ENCODE measurements at regions not wholly inside any gene's neighbourhood (a gene's known extent, or its start where the extent isn't known, plus 50 kb on each side); places are given as distances from the start of the nearest gene placed in this dataset.

GRCh38 chr19:30209617-30210600 is 162.3 kb upstream of the ZNF536 start:
- Histone ChIP-seq H3K4me1 (ENCODE audit: control insufficient read depth in 1 of 2, insufficient read depth in 2 of 2, low read length in 2 of 2) (no peaks in the 10 kb centered on the region), H3K27ac (ENCODE audit: low read depth, low read length) (no peak overlapping the region), H3K27me3 (ENCODE audit: insufficient read depth, low read length) (peaks cover 41% of the 10 kb centered on the region; the same call in 1 of the 2 replicates), H3K9me3 (ENCODE audit: control insufficient read depth in 1 of 2, insufficient read depth in 1 of 2, low read depth in 1 of 2, low read length in 2 of 2) (no peaks in the 10 kb centered on the region), H4K20me1 (ENCODE audit: insufficient read depth) (no peaks in the 10 kb centered on the region), H3K4me2 (ENCODE audit: low read length) (no peak overlapping the region), H3K9ac (ENCODE audit: low read length) (no peak overlapping the region), H3K79me2 (ENCODE audit: insufficient read depth, low read length) (no peaks in the 10 kb centered on the region), H3K4me3 (replicated peaks in 1 of 2; ENCODE audit: low read depth in 1 of 2, low read length in 2 of 2) (no peak overlapping the region), H2AFZ (ENCODE audit: low read depth, low read length, poor library complexity, severe bottlenecking) (no peak overlapping the region), H3K9me2 (ENCODE audit: insufficient read depth) (no peaks in the 10 kb centered on the region), H3K36me3 (ENCODE audit: control insufficient read depth in 1 of 2, insufficient read depth in 2 of 2, low read length in 2 of 2) (no peaks in the 10 kb centered on the region; a peak in 1 of 4 replicates)
- ChIA-PET POLR2A (no interaction called here), RAD21 (ENCODE audit: low non-redundant PET in 1 of 2, low total read pairs in 2 of 2, uncharacterized antibody in 2 of 2, unreplicated experiment in 2 of 2) (no interaction called here), CTCF (no interaction called here)
- no TSS peak for BruUV-seq (replicated peaks)
- TF ChIP-seq CTCF (IDR thresholded peaks at IDR 0.05 in 2 of 3, conservative IDR thresholded peaks at IDR 0.05 in 1 of 3; ENCODE audit: borderline replicate concordance in 1 of 3, insufficient read depth in 1 of 3, low read depth in 2 of 3, low read length in 2 of 3) (peak in 1 of 3 experiments; percentile 22; a peak in 1 of 6 replicates), EGR1 (IDR thresholded peaks at IDR 0.05; ENCODE audit: low read depth) (no peak), ZBTB33 (IDR thresholded peaks at IDR 0.05; ENCODE audit: extremely low read depth, insufficient replicate concordance, low read length) (no peak), ATF3 (IDR thresholded peaks at IDR 0.05) (no peak), CEBPB (IDR thresholded peaks at IDR 0.05; ENCODE audit: low read depth) (no peak), POLR2A (IDR thresholded peaks at IDR 0.05; ENCODE audit: borderline replicate concordance, extremely low read depth, insufficient read depth, insufficient read length) (no peak), ELF1 (IDR thresholded peaks at IDR 0.05; ENCODE audit: borderline replicate concordance, low read depth) (no peak), TCF7L2 (IDR thresholded peaks at IDR 0.05; ENCODE audit: borderline replicate concordance, extremely low read depth, insufficient read depth, insufficient read length) (no peak), ZFX (IDR thresholded peaks at IDR 0.05) (no peak), EZH2phosphoT487 (IDR thresholded peaks at IDR 0.05; ENCODE audit: borderline replicate concordance) (no peak), CBX3 (IDR thresholded peaks at IDR 0.05; ENCODE audit: low read depth) (no peak), JUND (IDR thresholded peaks at IDR 0.05) (no peak), SRF (IDR thresholded peaks at IDR 0.05; ENCODE audit: low read depth) (peak; percentile 62; the same call in 1 of the 2 replicates), SP1 (IDR thresholded peaks at IDR 0.05; ENCODE audit: low read depth) (no peak), EZH2 (IDR thresholded peaks at IDR 0.05) (no peak)
- TF ChIP-seq, protein P1, sequence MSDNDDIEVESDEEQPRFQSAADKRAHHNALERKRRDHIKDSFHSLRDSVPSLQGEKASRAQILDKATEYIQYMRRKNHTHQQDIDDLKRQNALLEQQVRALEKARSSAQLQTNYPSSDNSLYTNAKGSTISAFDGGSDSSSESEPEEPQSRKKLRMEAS (IDR thresholded peaks at IDR 0.05) = no peak
- intact Hi-C loops (cut with micrococcal nuclease) = no loop called here
- ATAC-seq (peak; percentile 73), DNase-seq (ENCODE audit: low read depth, low spot score) (no peak)
